Adrenal gland (tissue), 5 donors: ENCODE measurements at regions not wholly inside any gene's neighbourhood (a gene's known extent, or its start where the extent isn't known, plus 50 kb on each side); places are given as distances from the start of the nearest gene placed in this dataset.

Source experiments
- POLR2A ChIP-seq, 2 donors: fragments of 450-650 bp; IDR thresholded peaks; one replicate each; pipeline ENCODE4 v1.6.1; 2017; ENCODE audit warnings: antibody characterized with exemption in 2 of 2, mild to moderate bottlenecking in 2 of 2, moderate library complexity in 1 of 2
- TF ChIP-seq, protein P1 (sequence below), 6 experiments: fragments of 450-650 bp in 4 of 6; fragments of 200-600 bp in 2 of 6; sonication (generic) in 1 of 6; IDR thresholded peaks; 1 replicate in 5 of 6; 2 replicates in 1 of 6; pipeline versions ENCODE4 v1.5.1 to v1.8.0; 2016 to 2021; ENCODE audit warnings: antibody characterized with exemption in 6 of 6, mild to moderate bottlenecking in 2 of 6, moderate library complexity in 1 of 6
- donor health status: DM: no; HTN: no; CAD: no.

DNA sequence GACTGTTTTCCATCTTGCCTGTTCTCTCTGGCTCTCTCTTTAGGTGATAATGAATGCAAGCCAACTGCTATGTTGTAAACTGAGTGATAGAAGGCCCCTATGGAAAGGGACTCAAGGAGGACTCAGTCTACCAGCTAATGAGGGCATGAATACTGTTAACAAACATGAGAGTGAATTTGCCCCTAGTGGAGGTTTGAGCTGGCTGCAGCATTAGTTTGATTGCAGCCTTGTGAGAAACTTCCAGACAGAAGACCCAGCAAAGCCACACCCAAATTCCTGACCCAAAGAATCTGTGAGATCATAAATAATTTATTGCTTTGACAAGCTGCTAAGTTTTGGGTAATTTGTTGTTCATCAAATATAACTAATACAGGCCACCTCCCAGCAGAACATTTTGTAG, 50.0 kb upstream of the PLCB1 start:
- TF ChIP-seq, protein P1, sequence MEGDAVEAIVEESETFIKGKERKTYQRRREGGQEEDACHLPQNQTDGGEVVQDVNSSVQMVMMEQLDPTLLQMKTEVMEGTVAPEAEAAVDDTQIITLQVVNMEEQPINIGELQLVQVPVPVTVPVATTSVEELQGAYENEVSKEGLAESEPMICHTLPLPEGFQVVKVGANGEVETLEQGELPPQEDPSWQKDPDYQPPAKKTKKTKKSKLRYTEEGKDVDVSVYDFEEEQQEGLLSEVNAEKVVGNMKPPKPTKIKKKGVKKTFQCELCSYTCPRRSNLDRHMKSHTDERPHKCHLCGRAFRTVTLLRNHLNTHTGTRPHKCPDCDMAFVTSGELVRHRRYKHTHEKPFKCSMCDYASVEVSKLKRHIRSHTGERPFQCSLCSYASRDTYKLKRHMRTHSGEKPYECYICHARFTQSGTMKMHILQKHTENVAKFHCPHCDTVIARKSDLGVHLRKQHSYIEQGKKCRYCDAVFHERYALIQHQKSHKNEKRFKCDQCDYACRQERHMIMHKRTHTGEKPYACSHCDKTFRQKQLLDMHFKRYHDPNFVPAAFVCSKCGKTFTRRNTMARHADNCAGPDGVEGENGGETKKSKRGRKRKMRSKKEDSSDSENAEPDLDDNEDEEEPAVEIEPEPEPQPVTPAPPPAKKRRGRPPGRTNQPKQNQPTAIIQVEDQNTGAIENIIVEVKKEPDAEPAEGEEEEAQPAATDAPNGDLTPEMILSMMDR (IDR thresholded peaks at IDR 0.05): peak in 1 of 6 experiments; percentile 23
- TF ChIP-seq POLR2A (IDR thresholded peaks at IDR 0.05): no peak
